ENCODE measurements at regions not wholly inside any gene's neighbourhood (a gene's known extent, or its start where the extent isn't known, plus 50 kb on each side); places are given as distances from the start of the nearest gene placed in this dataset.

DNA sequence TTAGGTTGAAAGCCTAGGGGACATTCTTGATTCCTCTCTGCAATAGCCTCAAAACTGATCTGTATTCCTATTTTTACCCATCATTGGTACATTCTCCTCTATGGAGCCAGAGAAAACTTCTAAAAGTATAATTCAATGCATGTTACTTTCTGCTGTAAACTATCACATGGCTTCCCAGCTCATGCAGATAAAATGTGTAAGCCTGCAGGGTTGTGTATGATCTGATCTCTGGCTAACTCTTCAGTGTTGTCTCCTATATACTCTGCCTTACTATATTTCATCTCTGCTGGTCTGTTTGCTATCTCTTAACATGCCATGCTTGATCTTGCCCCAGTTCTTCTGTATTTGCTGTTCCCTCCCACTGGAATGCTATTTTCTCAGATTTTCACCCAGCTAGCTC is 323.3 kb upstream of the RSPO3 start:
- peaks cover 4% of the 10 kb centered on the region; the same call in 1 of the 3 replicates for H3K4me1 Mint-ChIP-seq
- no peaks in the 10 kb centered on the region; the same call in 1 of the 2 replicates for H3K9me2 ChIP-seq (ENCODE audit: insufficient read depth)
- H3K27ac Mint-ChIP-seq = no peak overlapping the region
- no peaks in the 10 kb centered on the region for H3K36me3 Mint-ChIP-seq (ENCODE audit: low read depth)
- no peaks in the 10 kb centered on the region for H3K9me3 Mint-ChIP-seq
- no peak overlapping the region for H2AFZ ChIP-seq
- no peaks in the 10 kb centered on the region for H3K27me3 Mint-ChIP-seq (ENCODE audit: insufficient read depth, low read depth, poor library complexity)
- no peak overlapping the region for H3K4me2 ChIP-seq
- no peaks in the 10 kb centered on the region for H4K20me1 ChIP-seq (replicated peaks; ENCODE audit: insufficient read depth)
- H3K4me3 ChIP-seq = no peak overlapping the region
- ATAC-seq (no peak), DNase-seq (ENCODE audit: low spot score) (no peak)
- H3K36me3 ChIP-seq (ENCODE audit: insufficient read depth) = no peaks in the 10 kb centered on the region
- TF ChIP-seq ZNF462 (CRISPR knock-in tag; IDR thresholded peaks at IDR 0.05) (no peak), STAT1 (IDR thresholded peaks at IDR 0.05; ENCODE audit: unreplicated experiment) (no peak), NANOG (IDR thresholded peaks at IDR 0.05; ENCODE audit: borderline replicate concordance) (no peak), ZNF114 (CRISPR knock-in tag; IDR thresholded peaks at IDR 0.05) (no peak), CREB1 (CRISPR knock-in tag; IDR thresholded peaks at IDR 0.05; ENCODE audit: low read depth) (no peak), CTCF (conservative IDR thresholded peaks at IDR 0.05; ENCODE audit: low read depth in 2 of 2) (no peak), JUNB (IDR thresholded peaks at IDR 0.05; ENCODE audit: unreplicated experiment) (no peak), EZH2phosphoT487 (IDR thresholded peaks at IDR 0.05; ENCODE audit: unreplicated experiment) (no peak), EZH2 (IDR thresholded peaks at IDR 0.05; ENCODE audit: low read depth, unreplicated experiment) (no peak), POLR2AphosphoS5 (IDR thresholded peaks at IDR 0.05; ENCODE audit: low read depth) (no peak), ZNF331 (CRISPR knock-in tag; IDR thresholded peaks at IDR 0.05; ENCODE audit: low read depth) (no peak)
- TF ChIP-seq, protein P1, sequence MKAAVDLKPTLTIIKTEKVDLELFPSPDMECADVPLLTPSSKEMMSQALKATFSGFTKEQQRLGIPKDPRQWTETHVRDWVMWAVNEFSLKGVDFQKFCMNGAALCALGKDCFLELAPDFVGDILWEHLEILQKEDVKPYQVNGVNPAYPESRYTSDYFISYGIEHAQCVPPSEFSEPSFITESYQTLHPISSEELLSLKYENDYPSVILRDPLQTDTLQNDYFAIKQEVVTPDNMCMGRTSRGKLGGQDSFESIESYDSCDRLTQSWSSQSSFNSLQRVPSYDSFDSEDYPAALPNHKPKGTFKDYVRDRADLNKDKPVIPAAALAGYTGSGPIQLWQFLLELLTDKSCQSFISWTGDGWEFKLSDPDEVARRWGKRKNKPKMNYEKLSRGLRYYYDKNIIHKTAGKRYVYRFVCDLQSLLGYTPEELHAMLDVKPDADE (IDR thresholded peaks at IDR 0.05) = no peak
- TF ChIP-seq, protein P2, sequence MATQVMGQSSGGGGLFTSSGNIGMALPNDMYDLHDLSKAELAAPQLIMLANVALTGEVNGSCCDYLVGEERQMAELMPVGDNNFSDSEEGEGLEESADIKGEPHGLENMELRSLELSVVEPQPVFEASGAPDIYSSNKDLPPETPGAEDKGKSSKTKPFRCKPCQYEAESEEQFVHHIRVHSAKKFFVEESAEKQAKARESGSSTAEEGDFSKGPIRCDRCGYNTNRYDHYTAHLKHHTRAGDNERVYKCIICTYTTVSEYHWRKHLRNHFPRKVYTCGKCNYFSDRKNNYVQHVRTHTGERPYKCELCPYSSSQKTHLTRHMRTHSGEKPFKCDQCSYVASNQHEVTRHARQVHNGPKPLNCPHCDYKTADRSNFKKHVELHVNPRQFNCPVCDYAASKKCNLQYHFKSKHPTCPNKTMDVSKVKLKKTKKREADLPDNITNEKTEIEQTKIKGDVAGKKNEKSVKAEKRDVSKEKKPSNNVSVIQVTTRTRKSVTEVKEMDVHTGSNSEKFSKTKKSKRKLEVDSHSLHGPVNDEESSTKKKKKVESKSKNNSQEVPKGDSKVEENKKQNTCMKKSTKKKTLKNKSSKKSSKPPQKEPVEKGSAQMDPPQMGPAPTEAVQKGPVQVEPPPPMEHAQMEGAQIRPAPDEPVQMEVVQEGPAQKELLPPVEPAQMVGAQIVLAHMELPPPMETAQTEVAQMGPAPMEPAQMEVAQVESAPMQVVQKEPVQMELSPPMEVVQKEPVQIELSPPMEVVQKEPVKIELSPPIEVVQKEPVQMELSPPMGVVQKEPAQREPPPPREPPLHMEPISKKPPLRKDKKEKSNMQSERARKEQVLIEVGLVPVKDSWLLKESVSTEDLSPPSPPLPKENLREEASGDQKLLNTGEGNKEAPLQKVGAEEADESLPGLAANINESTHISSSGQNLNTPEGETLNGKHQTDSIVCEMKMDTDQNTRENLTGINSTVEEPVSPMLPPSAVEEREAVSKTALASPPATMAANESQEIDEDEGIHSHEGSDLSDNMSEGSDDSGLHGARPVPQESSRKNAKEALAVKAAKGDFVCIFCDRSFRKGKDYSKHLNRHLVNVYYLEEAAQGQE (IDR thresholded peaks at IDR 0.05; ENCODE audit: unreplicated experiment) = no peak
- H3F3A ChIP-seq (replicated peaks; ENCODE audit: low read depth) = no peaks in the 10 kb centered on the region
- no peak overlapping the region for H3K27ac ChIP-seq (ENCODE audit: low read depth)
- no peak overlapping the region for H3K4me3 Mint-ChIP-seq
- H3K4me1 ChIP-seq (ENCODE audit: insufficient read depth) = no peaks in the 10 kb centered on the region
- no peaks in the 10 kb centered on the region for H3K79me2 ChIP-seq (replicated peaks; ENCODE audit: insufficient read depth)
- H3K27me3 ChIP-seq (ENCODE audit: insufficient read depth) = no peaks in the 10 kb centered on the region
